ENCODE measurements at regions not wholly inside any gene's neighbourhood (a gene's known extent, or its start where the extent isn't known, plus 50 kb on each side); places are given as distances from the start of the nearest gene placed in this dataset.

DNA sequence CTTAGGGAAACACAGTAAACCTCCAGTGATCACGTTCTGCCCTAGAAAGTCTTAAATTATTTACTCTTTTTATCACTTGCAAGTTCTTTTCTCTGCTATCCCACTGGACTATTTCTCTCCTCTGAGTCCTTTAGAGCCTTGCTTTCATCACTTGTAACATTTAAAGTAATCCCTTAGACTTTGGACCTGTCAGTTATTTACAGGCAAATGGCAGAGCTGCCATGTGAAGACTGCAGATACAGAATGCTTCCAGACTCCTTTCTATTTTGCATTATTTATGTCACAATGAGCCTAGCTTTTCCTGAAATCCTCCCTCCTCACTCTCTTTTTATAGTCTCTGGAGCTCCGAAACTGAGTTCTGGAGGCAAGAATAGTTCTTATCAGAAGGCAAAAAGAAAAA lies 325.6 kb upstream of the TRIB2 start:
- H2AFZ ChIP-seq (ENCODE audit: insufficient read depth, low read depth, low read length, poor library complexity, severe bottlenecking) = no peak overlapping the region
- no peaks in the 10 kb centered on the region for H3K36me3 ChIP-seq (replicated peaks in 1 of 2; ENCODE audit: control extremely low read depth in 1 of 2, control insufficient read depth in 1 of 2, extremely low read depth in 1 of 2, insufficient read depth in 2 of 2, low read length in 1 of 2)
- POLR2A ChIA-PET = no interaction called here
- H3K27me3 Mint-ChIP-seq = no peaks in the 10 kb centered on the region
- H3K4me1 Mint-ChIP-seq = no peaks in the 10 kb centered on the region
- no peak overlapping the region for H3K9ac ChIP-seq (ENCODE audit: low read length)
- no peak overlapping the region for H3K4me3 Mint-ChIP-seq
- no peak for ATAC-seq (ENCODE audit: low read depth)
- no peaks in the 10 kb centered on the region for H3K27me3 ChIP-seq (replicated peaks in 1 of 4; ENCODE audit: control extremely low read depth in 1 of 4, control insufficient read depth in 3 of 4, insufficient read depth in 4 of 4, low read length in 3 of 4)
- H4K20me1 ChIP-seq (ENCODE audit: control insufficient read depth, insufficient read depth, low read length, poor library complexity, severe bottlenecking) = no peaks in the 10 kb centered on the region
- no peak for DNase-seq
- H3K4me1 ChIP-seq (ENCODE audit: control insufficient read depth in 2 of 2, insufficient read depth in 2 of 2, low read length in 2 of 2) = no peaks in the 10 kb centered on the region
- no peak overlapping the region for H3K27ac Mint-ChIP-seq
- no peaks in the 10 kb centered on the region for H3K9me3 ChIP-seq (ENCODE audit: control extremely low read depth in 1 of 3, control insufficient read depth in 2 of 3, insufficient read depth in 1 of 3, low read length in 2 of 3)
- no peak overlapping the region for H3K4me2 ChIP-seq (replicated peaks; ENCODE audit: low read depth, low read length, poor library complexity, severe bottlenecking)
- intact Hi-C loops (cut with micrococcal nuclease) = no loop called here
- WGBS (ENCODE audit: insufficient coverage) = 89% methylated on average over 1 of the region's 2 CpGs
- CTCF ChIA-PET = no interaction called here
- no peak for TF ChIP-seq EZH2 (IDR thresholded peaks at IDR 0.05; ENCODE audit: borderline replicate concordance, insufficient read depth, low read depth, low read length, poor library complexity, severe bottlenecking)
- TF ChIP-seq, protein P1, sequence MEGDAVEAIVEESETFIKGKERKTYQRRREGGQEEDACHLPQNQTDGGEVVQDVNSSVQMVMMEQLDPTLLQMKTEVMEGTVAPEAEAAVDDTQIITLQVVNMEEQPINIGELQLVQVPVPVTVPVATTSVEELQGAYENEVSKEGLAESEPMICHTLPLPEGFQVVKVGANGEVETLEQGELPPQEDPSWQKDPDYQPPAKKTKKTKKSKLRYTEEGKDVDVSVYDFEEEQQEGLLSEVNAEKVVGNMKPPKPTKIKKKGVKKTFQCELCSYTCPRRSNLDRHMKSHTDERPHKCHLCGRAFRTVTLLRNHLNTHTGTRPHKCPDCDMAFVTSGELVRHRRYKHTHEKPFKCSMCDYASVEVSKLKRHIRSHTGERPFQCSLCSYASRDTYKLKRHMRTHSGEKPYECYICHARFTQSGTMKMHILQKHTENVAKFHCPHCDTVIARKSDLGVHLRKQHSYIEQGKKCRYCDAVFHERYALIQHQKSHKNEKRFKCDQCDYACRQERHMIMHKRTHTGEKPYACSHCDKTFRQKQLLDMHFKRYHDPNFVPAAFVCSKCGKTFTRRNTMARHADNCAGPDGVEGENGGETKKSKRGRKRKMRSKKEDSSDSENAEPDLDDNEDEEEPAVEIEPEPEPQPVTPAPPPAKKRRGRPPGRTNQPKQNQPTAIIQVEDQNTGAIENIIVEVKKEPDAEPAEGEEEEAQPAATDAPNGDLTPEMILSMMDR (IDR thresholded peaks at IDR 0.05) = no peak
- H3K4me3 ChIP-seq (ENCODE audit: control extremely low read depth in 1 of 5, extremely low read depth in 1 of 5, insufficient read depth in 1 of 5, low read depth in 2 of 5, low read length in 4 of 5) = no peak overlapping the region
- peaks cover 3% of the 10 kb centered on the region for H3K9me3 Mint-ChIP-seq (ENCODE audit: insufficient read depth)
- H3K27ac ChIP-seq (ENCODE audit: low read length in 2 of 2) = no peak overlapping the region
- no peaks in the 10 kb centered on the region for H3K79me2 ChIP-seq (ENCODE audit: control insufficient read depth, insufficient read depth, low read length)

DNA sequence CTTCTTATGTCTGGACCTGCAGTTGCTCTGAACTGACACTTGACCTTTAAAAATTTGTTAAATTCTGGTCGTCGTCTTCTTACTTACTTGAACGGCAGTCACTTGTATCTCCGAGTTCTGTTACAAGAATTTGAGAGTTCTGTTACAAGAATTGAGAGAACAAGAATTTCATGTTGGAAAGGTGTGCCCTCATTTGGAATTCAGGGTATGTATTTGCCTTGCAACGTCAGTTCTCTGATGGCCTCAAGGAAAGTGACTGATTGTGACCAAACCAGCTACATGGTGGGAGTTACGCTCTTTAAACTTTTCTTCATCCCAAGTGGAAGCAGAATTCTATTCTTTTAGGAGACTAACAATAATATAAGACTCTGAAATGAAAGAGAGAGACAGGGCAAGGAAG lies 320.0 kb upstream of the TRIB2 start:
- WGBS (ENCODE audit: insufficient coverage) = 95% methylated on average over 4 of the region's 6 CpGs
- Histone ChIP-seq H3K79me2 (ENCODE audit: control insufficient read depth, insufficient read depth, low read length) (no peaks in the 10 kb centered on the region), H3K4me1 (ENCODE audit: control insufficient read depth in 2 of 2, insufficient read depth in 2 of 2, low read length in 2 of 2) (peaks cover 0 to 8% of the 10 kb centered on the region in 2 donors), H3K36me3 (replicated peaks in 1 of 2; ENCODE audit: control extremely low read depth in 1 of 2, control insufficient read depth in 1 of 2, extremely low read depth in 1 of 2, insufficient read depth in 2 of 2, low read length in 1 of 2) (no peaks in the 10 kb centered on the region), H3K27me3 (replicated peaks in 1 of 4; ENCODE audit: control extremely low read depth in 1 of 4, control insufficient read depth in 3 of 4, insufficient read depth in 4 of 4, low read length in 3 of 4) (no peaks in the 10 kb centered on the region), H3K4me3 (ENCODE audit: control extremely low read depth in 1 of 5, extremely low read depth in 1 of 5, insufficient read depth in 1 of 5, low read depth in 2 of 5, low read length in 4 of 5) (no peak overlapping the region), H2AFZ (ENCODE audit: insufficient read depth, low read depth, low read length, poor library complexity, severe bottlenecking) (no peak overlapping the region), H3K9ac (ENCODE audit: low read length) (no peak overlapping the region), H4K20me1 (ENCODE audit: control insufficient read depth, insufficient read depth, low read length, poor library complexity, severe bottlenecking) (no peaks in the 10 kb centered on the region), H3K27ac (ENCODE audit: low read length in 2 of 2) (no peak overlapping the region), H3K9me3 (ENCODE audit: control extremely low read depth in 1 of 3, control insufficient read depth in 2 of 3, insufficient read depth in 1 of 3, low read length in 2 of 3) (no peaks in the 10 kb centered on the region), H3K4me2 (replicated peaks; ENCODE audit: low read depth, low read length, poor library complexity, severe bottlenecking) (no peak overlapping the region)
- Mint-ChIP-seq H3K27ac (no peak overlapping the region), H3K4me3 (no peak overlapping the region), H3K9me3 (ENCODE audit: insufficient read depth) (no peaks in the 10 kb centered on the region), H3K27me3 (peaks cover 3% of the 10 kb centered on the region), H3K4me1 (peaks cover 4% of the 10 kb centered on the region)
- ChIA-PET POLR2A (no interaction called here), CTCF (no interaction called here)
- no peak for TF ChIP-seq EZH2 (IDR thresholded peaks at IDR 0.05; ENCODE audit: borderline replicate concordance, insufficient read depth, low read depth, low read length, poor library complexity, severe bottlenecking)
- TF ChIP-seq, protein P1 (IDR thresholded peaks at IDR 0.05) = no peak
- no peak for ATAC-seq (ENCODE audit: low read depth)
- intact Hi-C loops (cut with micrococcal nuclease) = no loop called here
- DNase-seq = no peak

Data from B cell (primary cell).